ENCODE measurements at regions not wholly inside any gene's neighbourhood (a gene's known extent, or its start where the extent isn't known, plus 50 kb on each side); places are given as distances from the start of the nearest gene placed in this dataset.

DNA sequence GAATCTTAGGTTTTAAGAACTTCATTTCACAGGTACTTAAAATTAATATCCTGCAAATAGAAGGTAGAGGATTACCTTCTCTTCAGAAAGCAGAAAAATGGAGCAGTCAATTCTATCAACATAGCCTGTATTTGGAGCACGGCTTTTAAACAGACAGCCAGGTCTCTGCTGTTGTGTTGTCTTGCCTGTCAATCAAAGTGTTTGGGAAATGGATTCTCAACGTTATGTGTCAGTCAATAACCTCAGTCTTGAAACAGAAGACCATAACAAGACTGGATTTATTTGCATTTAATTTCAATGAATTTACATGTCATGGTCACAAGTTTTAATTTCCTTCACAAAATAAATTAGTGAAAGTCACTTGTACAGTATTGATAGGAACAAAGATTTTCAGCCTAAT is 51.9 kb upstream of the KRR1 start:
- TF ChIP-seq, protein P1, sequence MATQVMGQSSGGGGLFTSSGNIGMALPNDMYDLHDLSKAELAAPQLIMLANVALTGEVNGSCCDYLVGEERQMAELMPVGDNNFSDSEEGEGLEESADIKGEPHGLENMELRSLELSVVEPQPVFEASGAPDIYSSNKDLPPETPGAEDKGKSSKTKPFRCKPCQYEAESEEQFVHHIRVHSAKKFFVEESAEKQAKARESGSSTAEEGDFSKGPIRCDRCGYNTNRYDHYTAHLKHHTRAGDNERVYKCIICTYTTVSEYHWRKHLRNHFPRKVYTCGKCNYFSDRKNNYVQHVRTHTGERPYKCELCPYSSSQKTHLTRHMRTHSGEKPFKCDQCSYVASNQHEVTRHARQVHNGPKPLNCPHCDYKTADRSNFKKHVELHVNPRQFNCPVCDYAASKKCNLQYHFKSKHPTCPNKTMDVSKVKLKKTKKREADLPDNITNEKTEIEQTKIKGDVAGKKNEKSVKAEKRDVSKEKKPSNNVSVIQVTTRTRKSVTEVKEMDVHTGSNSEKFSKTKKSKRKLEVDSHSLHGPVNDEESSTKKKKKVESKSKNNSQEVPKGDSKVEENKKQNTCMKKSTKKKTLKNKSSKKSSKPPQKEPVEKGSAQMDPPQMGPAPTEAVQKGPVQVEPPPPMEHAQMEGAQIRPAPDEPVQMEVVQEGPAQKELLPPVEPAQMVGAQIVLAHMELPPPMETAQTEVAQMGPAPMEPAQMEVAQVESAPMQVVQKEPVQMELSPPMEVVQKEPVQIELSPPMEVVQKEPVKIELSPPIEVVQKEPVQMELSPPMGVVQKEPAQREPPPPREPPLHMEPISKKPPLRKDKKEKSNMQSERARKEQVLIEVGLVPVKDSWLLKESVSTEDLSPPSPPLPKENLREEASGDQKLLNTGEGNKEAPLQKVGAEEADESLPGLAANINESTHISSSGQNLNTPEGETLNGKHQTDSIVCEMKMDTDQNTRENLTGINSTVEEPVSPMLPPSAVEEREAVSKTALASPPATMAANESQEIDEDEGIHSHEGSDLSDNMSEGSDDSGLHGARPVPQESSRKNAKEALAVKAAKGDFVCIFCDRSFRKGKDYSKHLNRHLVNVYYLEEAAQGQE (IDR thresholded peaks at IDR 0.05; ENCODE audit: unreplicated experiment): no peak
- TF ChIP-seq, protein P2, sequence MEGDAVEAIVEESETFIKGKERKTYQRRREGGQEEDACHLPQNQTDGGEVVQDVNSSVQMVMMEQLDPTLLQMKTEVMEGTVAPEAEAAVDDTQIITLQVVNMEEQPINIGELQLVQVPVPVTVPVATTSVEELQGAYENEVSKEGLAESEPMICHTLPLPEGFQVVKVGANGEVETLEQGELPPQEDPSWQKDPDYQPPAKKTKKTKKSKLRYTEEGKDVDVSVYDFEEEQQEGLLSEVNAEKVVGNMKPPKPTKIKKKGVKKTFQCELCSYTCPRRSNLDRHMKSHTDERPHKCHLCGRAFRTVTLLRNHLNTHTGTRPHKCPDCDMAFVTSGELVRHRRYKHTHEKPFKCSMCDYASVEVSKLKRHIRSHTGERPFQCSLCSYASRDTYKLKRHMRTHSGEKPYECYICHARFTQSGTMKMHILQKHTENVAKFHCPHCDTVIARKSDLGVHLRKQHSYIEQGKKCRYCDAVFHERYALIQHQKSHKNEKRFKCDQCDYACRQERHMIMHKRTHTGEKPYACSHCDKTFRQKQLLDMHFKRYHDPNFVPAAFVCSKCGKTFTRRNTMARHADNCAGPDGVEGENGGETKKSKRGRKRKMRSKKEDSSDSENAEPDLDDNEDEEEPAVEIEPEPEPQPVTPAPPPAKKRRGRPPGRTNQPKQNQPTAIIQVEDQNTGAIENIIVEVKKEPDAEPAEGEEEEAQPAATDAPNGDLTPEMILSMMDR (conservative IDR thresholded peaks at IDR 0.05; ENCODE audit: low read depth in 2 of 2): no peak
- no peak for TF ChIP-seq POLR2AphosphoS5 (IDR thresholded peaks at IDR 0.05; ENCODE audit: low read depth)

All from GM23338 (cell line).